ENCODE measurements at regions not wholly inside any gene's neighbourhood (a gene's known extent, or its start where the extent isn't known, plus 50 kb on each side); places are given as distances from the start of the nearest gene placed in this dataset.
A peak's percentile ranks its signal among the peaks of the same experiment; 100 is the strongest.

- Histone ChIP-seq H3K4me1 (ENCODE audit: control extremely low read depth in 1 of 4, control insufficient read depth in 4 of 4, insufficient read depth in 4 of 4, low read length in 3 of 4) (peaks cover 15 to 34% (median 21%) of the 10 kb centered on the region in 4 experiments), H3K27ac (ENCODE audit: insufficient read depth in 1 of 2, low read depth in 1 of 2, low read length in 2 of 2, poor library complexity in 1 of 2, severe bottlenecking in 2 of 2) (no peak overlapping the region), H3K36me3 (ENCODE audit: control insufficient read depth in 4 of 4, insufficient read depth in 4 of 4, low read length in 3 of 4) (no peaks in the 10 kb centered on the region), H3K4me3 (ENCODE audit: control insufficient read depth in 1 of 7, extremely low read depth in 1 of 7, insufficient read depth in 4 of 7, low read depth in 2 of 7, low read length in 6 of 7) (peak overlapping the region in 1 of 7 experiments; percentile 21), H3K27me3 (replicated peaks in 2 of 5; ENCODE audit: control insufficient read depth in 4 of 5, insufficient read depth in 5 of 5, low read length in 4 of 5) (no peaks in the 10 kb centered on the region), H3K9me3 (ENCODE audit: control extremely low read depth in 1 of 5, control insufficient read depth in 4 of 5, insufficient read depth in 2 of 5, low read depth in 1 of 5, low read length in 4 of 5) (no peaks in the 10 kb centered on the region)
- 100% methylated on average over 1 of the region's 2 CpGs for WGBS (ENCODE audit: insufficient coverage)
- ChIA-PET CTCF (interaction anchor here (1.1 kb wide), 1 partner anchor 64 kb away, joined by 5 read pairs; no protein-coding TSS in a partner anchor), POLR2A (no interaction called here)
- DNase-seq, result no peak
Measured at GRCh38 chr1:98403963-98404480, 257.5 kb upstream of the SNX7 start.

DNA sequence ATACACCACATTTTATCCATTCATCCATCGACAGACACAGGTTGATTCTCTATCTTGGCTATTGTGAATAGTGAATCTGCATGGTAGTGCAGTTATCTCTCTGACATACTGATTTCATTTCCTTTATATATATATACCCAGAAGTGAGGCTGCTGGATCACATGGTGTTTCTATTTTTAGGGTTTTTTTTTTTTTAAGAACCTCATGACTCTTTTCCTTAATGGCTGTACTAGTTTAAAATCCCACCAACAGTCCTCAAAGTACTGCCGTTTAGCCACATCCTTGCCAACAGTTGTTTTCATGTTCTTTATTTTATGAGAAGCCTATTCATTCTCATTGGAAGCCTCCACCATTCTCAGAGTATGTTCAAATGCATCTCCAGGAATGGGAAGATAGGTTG, 258.7 kb upstream of the SNX7 start:
- H3K4me1 ChIP-seq (ENCODE audit: control extremely low read depth in 1 of 4, control insufficient read depth in 4 of 4, insufficient read depth in 4 of 4, low read length in 3 of 4), result peaks cover 16 to 46% (median 28%) of the 10 kb centered on the region in 4 experiments
- ChIA-PET POLR2A (no interaction called here), CTCF (interaction anchor here (2.0 kb wide), 1 partner anchor 10 kb away, joined by 5 read pairs; no protein-coding TSS in a partner anchor)
- peak overlapping the region in 1 of 2 experiments; percentile 17 for H3K27ac ChIP-seq (ENCODE audit: insufficient read depth in 1 of 2, low read depth in 1 of 2, low read length in 2 of 2, poor library complexity in 1 of 2, severe bottlenecking in 2 of 2)
- H3K36me3 ChIP-seq (ENCODE audit: control insufficient read depth in 4 of 4, insufficient read depth in 4 of 4, low read length in 3 of 4), result no peaks in the 10 kb centered on the region
- peak overlapping the region in 1 of 7 experiments; percentile 6 for H3K4me3 ChIP-seq (ENCODE audit: control insufficient read depth in 1 of 7, extremely low read depth in 1 of 7, insufficient read depth in 4 of 7, low read depth in 2 of 7, low read length in 6 of 7)
- no peaks in the 10 kb centered on the region for H3K27me3 ChIP-seq (replicated peaks in 2 of 5; ENCODE audit: control insufficient read depth in 4 of 5, insufficient read depth in 5 of 5, low read length in 4 of 5)
- no CpG with 5 or more reads among the region's 2 CpGs for WGBS (ENCODE audit: insufficient coverage)
- H3K9me3 ChIP-seq (ENCODE audit: control extremely low read depth in 1 of 5, control insufficient read depth in 4 of 5, insufficient read depth in 2 of 5, low read depth in 1 of 5, low read length in 4 of 5), result no peaks in the 10 kb centered on the region
- peak in 2 of 3 donors; percentile 33 to 45 for DNase-seq

- Histone ChIP-seq H3K36me3 (ENCODE audit: control insufficient read depth in 4 of 4, insufficient read depth in 4 of 4, low read length in 3 of 4) (no peaks in the 10 kb centered on the region), H3K9me3 (ENCODE audit: control extremely low read depth in 1 of 5, control insufficient read depth in 4 of 5, insufficient read depth in 2 of 5, low read depth in 1 of 5, low read length in 4 of 5) (no peaks in the 10 kb centered on the region), H3K27ac (ENCODE audit: insufficient read depth in 1 of 2, low read depth in 1 of 2, low read length in 2 of 2, poor library complexity in 1 of 2, severe bottlenecking in 2 of 2) (no peak overlapping the region), H3K4me1 (ENCODE audit: control extremely low read depth in 1 of 4, control insufficient read depth in 4 of 4, insufficient read depth in 4 of 4, low read length in 3 of 4) (peaks cover 16 to 41% (median 25%) of the 10 kb centered on the region in 4 experiments), H3K4me3 (ENCODE audit: control insufficient read depth in 1 of 7, extremely low read depth in 1 of 7, insufficient read depth in 4 of 7, low read depth in 2 of 7, low read length in 6 of 7) (no peak overlapping the region), H3K27me3 (replicated peaks in 2 of 5; ENCODE audit: control insufficient read depth in 4 of 5, insufficient read depth in 5 of 5, low read length in 4 of 5) (no peaks in the 10 kb centered on the region)
- no peak for DNase-seq
- CTCF ChIA-PET, result interaction anchor here (1.0 kb wide), 1 partner anchor 27 kb away, joined by 3 read pairs; no protein-coding TSS in a partner anchor
- POLR2A ChIA-PET, result no interaction called here
- no CpG with 5 or more reads among the region's 2 CpGs for WGBS (ENCODE audit: insufficient coverage)
Measured at GRCh38 chr1:98400446-98400845, 261.1 kb upstream of the SNX7 start.

DNA sequence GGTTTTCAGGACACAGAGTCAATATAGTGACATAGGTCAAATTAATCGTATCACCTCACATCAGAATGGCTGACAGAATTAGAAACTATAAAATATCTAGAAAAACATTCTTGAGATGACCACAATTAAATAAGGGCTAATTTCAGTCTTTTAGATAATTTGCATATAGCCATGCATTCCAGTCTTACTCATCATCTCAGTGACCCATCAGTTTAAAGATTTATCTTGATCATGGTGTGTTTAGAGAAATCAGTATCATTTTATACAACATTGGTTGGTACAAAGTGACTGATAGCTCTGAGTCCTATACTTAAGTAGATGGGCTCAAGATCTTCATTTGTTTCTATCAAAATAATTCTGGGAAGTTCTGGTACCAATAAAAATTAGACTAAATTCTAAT, 262.3 kb upstream of the SNX7 start:
- ChIA-PET CTCF (no interaction called here), POLR2A (no interaction called here)
- WGBS (ENCODE audit: insufficient coverage), result no CpG with 5 or more reads among the region's 1 CpG
- Histone ChIP-seq H3K9me3 (ENCODE audit: control extremely low read depth in 1 of 5, control insufficient read depth in 4 of 5, insufficient read depth in 2 of 5, low read depth in 1 of 5, low read length in 4 of 5) (no peaks in the 10 kb centered on the region), H3K27me3 (replicated peaks in 2 of 5; ENCODE audit: control insufficient read depth in 4 of 5, insufficient read depth in 5 of 5, low read length in 4 of 5) (no peaks in the 10 kb centered on the region), H3K4me1 (ENCODE audit: control extremely low read depth in 1 of 4, control insufficient read depth in 4 of 4, insufficient read depth in 4 of 4, low read length in 3 of 4) (peaks cover 9 to 32% (median 22%) of the 10 kb centered on the region in 4 experiments), H3K4me3 (ENCODE audit: control insufficient read depth in 1 of 7, extremely low read depth in 1 of 7, insufficient read depth in 4 of 7, low read depth in 2 of 7, low read length in 6 of 7) (no peak overlapping the region), H3K27ac (ENCODE audit: insufficient read depth in 1 of 2, low read depth in 1 of 2, low read length in 2 of 2, poor library complexity in 1 of 2, severe bottlenecking in 2 of 2) (no peak overlapping the region), H3K36me3 (ENCODE audit: control insufficient read depth in 4 of 4, insufficient read depth in 4 of 4, low read length in 3 of 4) (no peaks in the 10 kb centered on the region)
- DNase-seq, result no peak

GRCh38 chr1:98398649-98399048, 262.9 kb upstream of the SNX7 start:
- H3K27me3 ChIP-seq (replicated peaks in 2 of 5; ENCODE audit: control insufficient read depth in 4 of 5, insufficient read depth in 5 of 5, low read length in 4 of 5), result no peaks in the 10 kb centered on the region
- peak overlapping the region in 1 of 2 experiments; percentile 49 for H3K27ac ChIP-seq (ENCODE audit: insufficient read depth in 1 of 2, low read depth in 1 of 2, low read length in 2 of 2, poor library complexity in 1 of 2, severe bottlenecking in 2 of 2)
- CTCF ChIA-PET, result no interaction called here
- no peaks in the 10 kb centered on the region for H3K9me3 ChIP-seq (ENCODE audit: control extremely low read depth in 1 of 5, control insufficient read depth in 4 of 5, insufficient read depth in 2 of 5, low read depth in 1 of 5, low read length in 4 of 5)
- POLR2A ChIA-PET, result no interaction called here
- no peaks in the 10 kb centered on the region for H3K36me3 ChIP-seq (ENCODE audit: control insufficient read depth in 4 of 4, insufficient read depth in 4 of 4, low read length in 3 of 4)
- peaks cover 4 to 27% (median 17%) of the 10 kb centered on the region in 4 experiments for H3K4me1 ChIP-seq (ENCODE audit: control extremely low read depth in 1 of 4, control insufficient read depth in 4 of 4, insufficient read depth in 4 of 4, low read length in 3 of 4)
- WGBS (ENCODE audit: insufficient coverage), result no CpG with 5 or more reads among the region's 2 CpGs
- DNase-seq, result peak in 2 of 3 donors; percentile 43
- H3K4me3 ChIP-seq (ENCODE audit: control insufficient read depth in 1 of 7, extremely low read depth in 1 of 7, insufficient read depth in 4 of 7, low read depth in 2 of 7, low read length in 6 of 7), result peak overlapping the region in 3 of 7 experiments; percentile 10 to 57 (median 29)

- Histone ChIP-seq H3K27me3 (replicated peaks in 2 of 5; ENCODE audit: control insufficient read depth in 4 of 5, insufficient read depth in 5 of 5, low read length in 4 of 5) (no peaks in the 10 kb centered on the region), H3K9me3 (ENCODE audit: control extremely low read depth in 1 of 5, control insufficient read depth in 4 of 5, insufficient read depth in 2 of 5, low read depth in 1 of 5, low read length in 4 of 5) (no peaks in the 10 kb centered on the region), H3K4me3 (ENCODE audit: control insufficient read depth in 1 of 7, extremely low read depth in 1 of 7, insufficient read depth in 4 of 7, low read depth in 2 of 7, low read length in 6 of 7) (no peak overlapping the region), H3K27ac (ENCODE audit: insufficient read depth in 1 of 2, low read depth in 1 of 2, low read length in 2 of 2, poor library complexity in 1 of 2, severe bottlenecking in 2 of 2) (peak overlapping the region in 1 of 2 experiments; percentile 49), H3K36me3 (ENCODE audit: control insufficient read depth in 4 of 4, insufficient read depth in 4 of 4, low read length in 3 of 4) (no peaks in the 10 kb centered on the region), H3K4me1 (ENCODE audit: control extremely low read depth in 1 of 4, control insufficient read depth in 4 of 4, insufficient read depth in 4 of 4, low read length in 3 of 4) (peaks cover 1 to 21% (median 13%) of the 10 kb centered on the region in 4 experiments)
- DNase-seq, result no peak
- ChIA-PET CTCF (no interaction called here), POLR2A (interaction anchor here (0.6 kb wide), 1 partner anchor 8 kb away, joined by 4 read pairs; no protein-coding TSS in a partner anchor)
Measured at GRCh38 chr1:98398092-98398491, 263.4 kb upstream of the SNX7 start.

- Histone ChIP-seq H3K4me3 (ENCODE audit: control insufficient read depth in 1 of 7, extremely low read depth in 1 of 7, insufficient read depth in 4 of 7, low read depth in 2 of 7, low read length in 6 of 7) (no peak overlapping the region), H3K27me3 (replicated peaks in 2 of 5; ENCODE audit: control insufficient read depth in 4 of 5, insufficient read depth in 5 of 5, low read length in 4 of 5) (no peaks in the 10 kb centered on the region), H3K27ac (ENCODE audit: insufficient read depth in 1 of 2, low read depth in 1 of 2, low read length in 2 of 2, poor library complexity in 1 of 2, severe bottlenecking in 2 of 2) (no peak overlapping the region), H3K9me3 (ENCODE audit: control extremely low read depth in 1 of 5, control insufficient read depth in 4 of 5, insufficient read depth in 2 of 5, low read depth in 1 of 5, low read length in 4 of 5) (no peaks in the 10 kb centered on the region), H3K36me3 (ENCODE audit: control insufficient read depth in 4 of 4, insufficient read depth in 4 of 4, low read length in 3 of 4) (no peaks in the 10 kb centered on the region), H3K4me1 (ENCODE audit: control extremely low read depth in 1 of 4, control insufficient read depth in 4 of 4, insufficient read depth in 4 of 4, low read length in 3 of 4) (peaks cover 6 to 16% (median 11%) of the 10 kb centered on the region in 4 experiments)
- ChIA-PET CTCF (interaction anchor here (0.6 kb wide), 1 partner anchor 1114 kb away, joined by 4 read pairs; no protein-coding TSS in a partner anchor), POLR2A (interaction anchor here (0.7 kb wide), 1 partner anchor 119 kb away, joined by 3 read pairs; no protein-coding TSS in a partner anchor)
- 65% methylated on average over 2 of the region's 2 CpGs for WGBS (ENCODE audit: insufficient coverage)
- DNase-seq, result no peak
Measured at GRCh38 chr1:98393719-98394118, 267.8 kb upstream of the SNX7 start.

All from common myeloid progenitor, CD34-positive (primary cell).